ENCODE measurements at regions not wholly inside any gene's neighbourhood (a gene's known extent, or its start where the extent isn't known, plus 50 kb on each side); places are given as distances from the start of the nearest gene placed in this dataset.
A peak's percentile ranks its signal among the peaks of the same experiment; 100 is the strongest.

DNA sequence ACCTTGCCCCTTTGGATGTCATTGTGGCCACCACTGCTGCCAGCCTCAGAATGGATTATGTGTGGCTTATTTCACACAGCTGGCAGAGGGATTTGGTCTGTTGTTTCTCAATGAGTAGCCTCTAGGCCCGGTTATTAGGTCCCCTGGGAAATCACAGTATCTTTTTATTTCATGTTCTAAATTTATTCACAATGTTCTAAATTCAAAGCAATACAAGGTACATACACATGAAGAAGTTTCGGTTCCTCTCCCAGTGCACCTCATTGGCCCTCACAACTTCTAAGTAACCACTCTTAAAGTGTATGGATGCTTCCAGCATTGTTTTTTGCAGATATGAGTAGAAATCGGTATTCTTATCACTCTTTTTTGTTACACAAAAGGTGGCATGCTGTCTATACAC lies 262.7 kb downstream of the RCHY1 start:
- peak; percentile 9 for DNase-seq (ENCODE audit: low spot score)
- TF ChIP-seq CTCF (IDR thresholded peaks at IDR 0.05; ENCODE audit: extremely low read depth, missing control alignments): no peak

GRCh38 chr4:75249739-75250138 lies 264.5 kb downstream of the RCHY1 start:
- DNase-seq (ENCODE audit: low spot score): no peak
- no peak for TF ChIP-seq CTCF (IDR thresholded peaks at IDR 0.05; ENCODE audit: extremely low read depth, missing control alignments)

GRCh38 chr4:75248770-75249407 lies 265.3 kb downstream of the RCHY1 start:
- DNase-seq (ENCODE audit: low spot score): no peak
- no peak for TF ChIP-seq CTCF (IDR thresholded peaks at IDR 0.05; ENCODE audit: extremely low read depth, missing control alignments)

GRCh38 chr4:75244325-75244724 lies 269.9 kb downstream of the RCHY1 start:
- DNase-seq (ENCODE audit: low spot score): no peak
- no peak for TF ChIP-seq CTCF (IDR thresholded peaks at IDR 0.05; ENCODE audit: extremely low read depth, missing control alignments)

- no peak for DNase-seq (ENCODE audit: low spot score)
- TF ChIP-seq CTCF (IDR thresholded peaks at IDR 0.05; ENCODE audit: extremely low read depth, missing control alignments): no peak
These were observed 270.6 kb downstream of the RCHY1 start for GRCh38 chr4:75243570-75243969.

GRCh38 chr4:75235359-75235951 lies 278.7 kb downstream of the RCHY1 start:
- no peak for TF ChIP-seq CTCF (IDR thresholded peaks at IDR 0.05; ENCODE audit: extremely low read depth, missing control alignments)
- DNase-seq (ENCODE audit: low spot score): peak; percentile 27

- DNase-seq (ENCODE audit: low spot score): no peak
- TF ChIP-seq CTCF (IDR thresholded peaks at IDR 0.05; ENCODE audit: extremely low read depth, missing control alignments): no peak
These were observed 281.7 kb downstream of the RCHY1 start for GRCh38 chr4:75232546-75232945.

Measured in GM20000 (cell line).